ENCODE measurements at regions not wholly inside any gene's neighbourhood (a gene's known extent, or its start where the extent isn't known, plus 50 kb on each side); places are given as distances from the start of the nearest gene placed in this dataset.

DNA sequence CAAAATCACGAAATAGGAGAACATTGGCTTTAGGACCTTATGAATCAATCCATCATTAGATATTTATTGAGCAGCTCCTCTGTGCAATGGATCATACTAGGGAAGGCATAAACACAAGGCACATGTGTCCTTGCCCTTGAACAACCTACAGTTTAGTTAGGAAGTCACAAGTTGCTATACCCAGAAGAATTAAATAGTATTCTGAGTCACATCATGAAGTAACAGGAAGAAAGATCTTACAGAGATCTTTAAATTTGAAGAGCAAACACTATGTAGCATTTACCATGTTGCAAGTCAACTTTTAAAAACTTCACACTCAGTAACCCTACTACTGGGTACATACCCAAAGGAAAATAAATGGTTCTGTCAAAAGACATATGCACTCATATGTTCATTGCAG is 355.2 kb upstream of the SLC14A2 start (continued):
- TF ChIP-seq PAX8 (IDR thresholded peaks at IDR 0.05) (no peak), IKZF2 (IDR thresholded peaks at IDR 0.05) (no peak), BRCA1 (IDR thresholded peaks at IDR 0.05; ENCODE audit: low read depth, low read length) (no peak), POLR2AphosphoS5 (IDR thresholded peaks at IDR 0.05; ENCODE audit: low read length) (no peak), MTA2 (IDR thresholded peaks at IDR 0.05; ENCODE audit: low read depth) (no peak), EP300 (IDR thresholded peaks at IDR 0.05; ENCODE audit: borderline replicate concordance in 1 of 2, control insufficient read depth in 1 of 2, low read depth in 2 of 2, low read length in 2 of 2) (no peak), NFYB (IDR thresholded peaks at IDR 0.05; ENCODE audit: insufficient read depth, low read depth, low read length) (no peak), NFXL1 (IDR thresholded peaks at IDR 0.05; ENCODE audit: borderline replicate concordance) (no peak), MEF2B (IDR thresholded peaks at IDR 0.05; ENCODE audit: partially characterized antibody, poor library complexity, severe bottlenecking) (no peak), NR2F1 (conservative IDR thresholded peaks at IDR 0.05) (no peak)
- TF ChIP-seq, protein P1, sequence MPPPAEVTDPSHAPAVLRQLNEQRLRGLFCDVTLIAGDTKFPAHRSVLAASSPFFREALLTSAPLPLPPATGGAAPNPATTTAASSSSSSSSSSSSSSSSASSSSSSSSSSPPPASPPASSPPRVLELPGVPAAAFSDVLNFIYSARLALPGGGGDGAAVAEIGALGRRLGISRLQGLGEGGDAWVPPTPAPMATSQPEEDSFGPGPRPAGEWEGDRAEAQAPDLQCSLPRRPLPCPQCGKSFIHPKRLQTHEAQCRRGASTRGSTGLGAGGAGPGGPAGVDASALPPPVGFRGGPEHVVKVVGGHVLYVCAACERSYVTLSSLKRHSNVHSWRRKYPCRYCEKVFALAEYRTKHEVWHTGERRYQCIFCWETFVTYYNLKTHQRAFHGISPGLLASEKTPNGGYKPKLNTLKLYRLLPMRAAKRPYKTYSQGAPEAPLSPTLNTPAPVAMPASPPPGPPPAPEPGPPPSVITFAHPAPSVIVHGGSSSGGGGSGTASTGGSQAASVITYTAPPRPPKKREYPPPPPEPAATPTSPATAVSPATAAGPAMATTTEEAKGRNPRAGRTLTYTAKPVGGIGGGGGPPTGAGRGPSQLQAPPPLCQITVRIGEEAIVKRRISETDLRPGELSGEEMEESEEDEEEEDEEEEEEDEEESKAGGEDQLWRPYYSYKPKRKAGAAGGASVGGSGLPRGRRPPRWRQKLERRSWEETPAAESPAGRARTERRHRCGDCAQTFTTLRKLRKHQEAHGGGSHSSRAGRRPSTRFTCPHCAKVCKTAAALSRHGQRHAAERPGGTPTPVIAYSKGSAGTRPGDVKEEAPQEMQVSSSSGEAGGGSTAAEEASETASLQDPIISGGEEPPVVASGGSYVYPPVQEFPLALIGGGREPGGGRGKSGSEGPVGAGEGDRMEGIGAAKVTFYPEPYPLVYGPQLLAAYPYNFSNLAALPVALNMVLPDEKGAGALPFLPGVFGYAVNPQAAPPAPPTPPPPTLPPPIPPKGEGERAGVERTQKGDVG (CRISPR knock-in tag; IDR thresholded peaks at IDR 0.05): no peak
- TF ChIP-seq, protein P2, sequence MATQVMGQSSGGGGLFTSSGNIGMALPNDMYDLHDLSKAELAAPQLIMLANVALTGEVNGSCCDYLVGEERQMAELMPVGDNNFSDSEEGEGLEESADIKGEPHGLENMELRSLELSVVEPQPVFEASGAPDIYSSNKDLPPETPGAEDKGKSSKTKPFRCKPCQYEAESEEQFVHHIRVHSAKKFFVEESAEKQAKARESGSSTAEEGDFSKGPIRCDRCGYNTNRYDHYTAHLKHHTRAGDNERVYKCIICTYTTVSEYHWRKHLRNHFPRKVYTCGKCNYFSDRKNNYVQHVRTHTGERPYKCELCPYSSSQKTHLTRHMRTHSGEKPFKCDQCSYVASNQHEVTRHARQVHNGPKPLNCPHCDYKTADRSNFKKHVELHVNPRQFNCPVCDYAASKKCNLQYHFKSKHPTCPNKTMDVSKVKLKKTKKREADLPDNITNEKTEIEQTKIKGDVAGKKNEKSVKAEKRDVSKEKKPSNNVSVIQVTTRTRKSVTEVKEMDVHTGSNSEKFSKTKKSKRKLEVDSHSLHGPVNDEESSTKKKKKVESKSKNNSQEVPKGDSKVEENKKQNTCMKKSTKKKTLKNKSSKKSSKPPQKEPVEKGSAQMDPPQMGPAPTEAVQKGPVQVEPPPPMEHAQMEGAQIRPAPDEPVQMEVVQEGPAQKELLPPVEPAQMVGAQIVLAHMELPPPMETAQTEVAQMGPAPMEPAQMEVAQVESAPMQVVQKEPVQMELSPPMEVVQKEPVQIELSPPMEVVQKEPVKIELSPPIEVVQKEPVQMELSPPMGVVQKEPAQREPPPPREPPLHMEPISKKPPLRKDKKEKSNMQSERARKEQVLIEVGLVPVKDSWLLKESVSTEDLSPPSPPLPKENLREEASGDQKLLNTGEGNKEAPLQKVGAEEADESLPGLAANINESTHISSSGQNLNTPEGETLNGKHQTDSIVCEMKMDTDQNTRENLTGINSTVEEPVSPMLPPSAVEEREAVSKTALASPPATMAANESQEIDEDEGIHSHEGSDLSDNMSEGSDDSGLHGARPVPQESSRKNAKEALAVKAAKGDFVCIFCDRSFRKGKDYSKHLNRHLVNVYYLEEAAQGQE (IDR thresholded peaks at IDR 0.05; ENCODE audit: low read depth, low read length): no peak

Data from GM12878 (cell line).